HG03575 (cell line): ENCODE measurements at regions not wholly inside any gene's neighbourhood (a gene's known extent, or its start where the extent isn't known, plus 50 kb on each side); places are given as distances from the start of the nearest gene placed in this dataset.
"Not testable (repeated sequence)": the region's sequence is repeated elsewhere in the genome, so short reads cannot be mapped to it uniquely, and the experiment has no call there.

Source experiments
- ATAC-seq: cut with Tn5 transposase; IDR thresholded peaks from one replicate; pipeline ENCODE4 v1.9.1; 2021; ENCODE audit not compliant: unreplicated experiment, insufficient number of reproducible peaks, low FRiP score; ENCODE audit errors: extremely low read depth

DNA sequence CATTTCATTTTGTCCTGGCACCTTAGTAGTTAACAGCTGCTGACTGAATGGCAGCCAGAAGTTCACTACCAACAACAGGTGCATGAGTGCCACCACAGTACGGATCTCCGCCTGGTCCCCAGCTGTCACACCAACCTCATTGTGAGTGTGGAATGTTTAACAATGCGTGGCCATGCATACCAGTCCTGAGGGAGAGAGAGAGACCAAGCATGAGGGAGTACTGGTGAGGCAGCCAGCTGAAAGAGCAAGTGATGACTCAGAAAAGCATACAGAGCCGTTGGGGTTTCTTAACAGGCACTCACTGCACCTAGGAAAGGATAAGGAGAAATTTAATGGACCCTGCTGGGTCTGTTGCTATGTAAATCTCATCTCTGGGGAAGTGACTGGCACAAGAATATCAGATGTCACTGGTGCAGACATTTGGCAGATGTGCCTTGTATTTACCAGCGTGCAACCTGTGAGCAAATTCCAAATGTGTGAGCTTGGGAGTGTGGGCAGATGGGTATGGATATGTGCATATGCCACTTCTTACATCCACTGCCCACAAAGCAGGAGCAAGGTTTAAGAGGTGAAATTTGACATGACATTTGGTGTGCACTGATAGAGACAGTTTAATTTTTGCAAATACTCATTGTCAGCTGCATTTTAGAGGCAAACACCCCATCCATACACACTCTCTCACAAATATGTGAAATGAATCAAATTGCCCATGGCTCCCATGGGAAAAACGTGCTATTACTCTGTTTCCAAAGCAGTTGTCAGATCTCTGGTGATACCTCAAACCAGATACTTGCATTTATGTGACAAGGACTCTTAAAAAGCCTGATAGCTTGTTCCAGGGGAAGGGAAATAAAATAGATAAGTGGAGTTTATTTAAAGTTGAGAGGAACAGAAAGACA lies 245.2 kb upstream of the ARPP21 start:
- no peak for ATAC-seq

DNA sequence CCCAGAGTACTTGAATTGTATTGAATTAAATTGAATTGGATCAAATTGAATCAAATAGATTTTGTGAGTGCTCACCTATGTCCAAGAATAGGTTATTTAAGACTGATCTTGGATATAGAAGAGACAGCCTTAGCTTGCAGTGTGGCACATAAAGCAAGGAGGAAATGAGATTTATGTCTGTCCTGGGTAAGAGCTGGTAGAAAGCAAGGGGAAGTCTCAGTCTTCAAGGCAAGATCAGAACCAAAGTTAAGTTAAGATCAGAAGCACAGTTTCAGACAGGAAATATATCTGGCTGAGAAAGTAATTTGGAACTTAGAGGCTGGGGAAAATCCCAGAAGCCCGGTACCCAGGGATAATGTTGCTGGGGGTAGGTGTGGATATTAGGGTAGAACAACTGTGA lies 244.4 kb upstream of the ARPP21 start:
- no peak for ATAC-seq

DNA sequence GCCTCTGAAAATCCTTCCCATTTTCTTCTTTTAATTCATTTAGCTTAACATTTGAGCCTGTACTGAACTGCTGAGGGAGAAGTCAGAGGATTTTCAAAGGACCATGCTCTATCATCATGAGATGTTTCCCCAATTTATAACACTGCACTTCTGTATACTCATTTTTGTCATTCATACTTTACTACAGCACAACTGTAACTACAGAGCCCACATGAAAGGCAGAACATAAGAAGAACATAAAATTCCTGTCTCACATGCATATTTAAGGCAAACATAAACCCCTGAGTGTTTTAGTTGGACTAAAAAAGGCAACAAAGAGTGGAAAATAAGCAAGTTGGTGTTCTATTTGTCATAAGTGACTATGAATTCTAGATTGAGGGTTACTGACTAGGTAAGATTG lies 237.7 kb upstream of the ARPP21 start:
- ATAC-seq = no peak

DNA sequence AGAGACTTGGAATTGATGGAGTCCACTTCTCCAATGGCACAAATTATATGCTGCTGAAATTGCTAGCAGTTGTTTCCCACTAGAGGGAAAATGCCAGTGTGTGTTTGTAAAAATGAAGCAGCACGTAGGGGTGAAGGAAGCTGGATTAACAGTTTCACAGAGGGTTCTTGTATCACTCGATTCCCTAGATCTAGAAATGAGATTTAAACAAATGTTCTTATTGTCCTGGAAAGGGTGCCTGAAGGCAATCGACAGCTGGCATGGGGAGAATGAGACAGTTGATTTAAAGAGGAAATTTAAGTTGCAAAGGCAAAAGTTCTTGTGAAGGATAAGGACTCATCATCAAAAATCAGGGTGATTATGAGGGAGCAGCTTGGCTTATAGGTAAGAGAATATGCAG lies 234.8 kb upstream of the ARPP21 start:
- ATAC-seq = no peak

DNA sequence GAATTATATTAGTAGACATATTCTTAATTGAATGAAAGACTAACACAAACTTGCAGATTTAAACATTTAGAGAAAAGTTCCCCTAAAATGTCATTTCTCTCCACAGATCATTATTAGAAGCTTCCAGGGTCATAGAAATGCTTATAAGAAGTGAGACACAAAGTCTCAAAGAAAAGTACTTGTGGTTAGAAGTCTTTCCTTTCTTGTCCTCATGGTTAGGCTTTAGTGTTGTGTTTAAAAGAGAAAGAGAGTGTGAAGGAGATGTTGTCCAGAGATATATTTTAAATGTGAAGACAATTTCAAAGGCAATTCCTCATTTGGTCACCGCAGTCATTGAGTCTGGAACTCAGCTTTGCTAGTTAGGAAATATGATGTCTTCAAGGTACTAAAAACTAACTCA lies 230.4 kb upstream of the ARPP21 start:
- ATAC-seq = no peak

DNA sequence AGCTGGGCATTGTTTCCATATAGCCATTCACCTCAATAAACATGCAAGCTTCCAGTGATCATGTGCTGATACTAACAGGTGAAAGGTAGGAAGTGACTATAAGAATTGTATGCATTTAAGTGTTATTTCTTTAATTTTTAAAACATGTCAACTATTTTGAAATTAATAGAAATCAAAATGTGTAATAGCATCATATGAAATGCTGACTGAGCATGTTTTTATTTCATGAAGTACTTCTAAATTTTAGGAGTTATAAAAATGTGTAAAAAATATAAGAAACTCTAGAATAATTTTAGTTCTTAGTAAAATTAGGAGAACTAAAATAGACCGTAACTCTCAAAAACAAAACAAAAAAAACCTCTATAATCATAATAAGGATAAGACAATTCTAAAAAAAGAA lies 229.3 kb upstream of the ARPP21 start:
- no peak for ATAC-seq

DNA sequence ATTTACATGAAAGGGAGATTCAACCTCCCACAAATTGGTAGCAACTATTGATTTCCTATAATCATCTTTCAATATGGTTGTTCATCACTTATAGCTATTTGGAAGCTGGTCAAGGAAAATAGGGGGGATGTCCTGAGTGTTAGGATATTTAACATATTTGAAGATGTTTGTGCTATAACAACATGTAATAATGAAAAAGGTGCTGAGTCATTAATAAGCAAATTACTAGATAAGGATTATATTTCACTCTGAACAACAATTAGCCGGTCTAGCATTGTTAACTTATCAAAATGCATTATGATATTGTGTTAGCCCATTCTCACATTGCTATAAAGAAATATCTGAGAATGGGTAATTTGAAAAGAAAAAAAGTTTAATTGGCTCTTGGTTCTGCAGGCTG lies 225.8 kb upstream of the ARPP21 start:
- ATAC-seq = no peak

DNA sequence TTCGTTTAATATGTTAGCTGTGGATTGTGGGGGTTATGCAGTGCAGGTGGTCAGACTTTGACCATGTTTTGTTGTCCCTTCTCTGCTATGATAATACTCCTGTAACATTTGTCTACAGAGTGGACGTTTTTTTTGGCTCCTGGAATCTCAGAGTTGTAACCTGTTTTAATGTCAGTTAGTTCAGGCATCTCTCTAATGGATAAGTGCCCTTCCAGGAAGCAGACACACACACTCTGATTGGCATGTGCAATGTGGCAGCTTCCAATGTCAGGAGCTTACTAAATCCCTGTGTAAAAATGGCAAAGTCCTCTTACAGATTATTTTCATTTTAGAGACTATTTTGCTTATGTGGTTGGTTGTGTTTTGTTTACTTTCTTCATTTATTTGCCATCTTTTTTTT lies 222.2 kb upstream of the ARPP21 start:
- ATAC-seq = no peak

DNA sequence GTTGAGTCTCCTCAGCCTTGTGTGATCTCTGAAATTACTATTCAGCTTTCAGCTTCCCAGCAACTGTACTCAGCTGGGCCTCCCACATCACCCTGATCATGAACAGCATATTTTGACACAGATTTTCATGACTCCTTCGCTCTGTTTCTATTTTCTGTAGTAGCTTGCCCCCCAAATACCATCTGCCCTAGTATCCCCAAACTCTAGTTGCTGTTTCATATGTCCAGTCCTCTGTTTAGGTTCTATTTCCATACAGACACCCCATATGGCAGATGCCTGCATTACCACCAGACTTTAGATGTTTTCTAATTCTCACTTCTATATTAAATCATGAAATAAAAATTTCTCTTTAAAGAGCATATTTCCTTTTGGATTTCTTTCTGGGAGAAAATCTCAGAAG lies 217.2 kb upstream of the ARPP21 start:
- no peak for ATAC-seq

DNA sequence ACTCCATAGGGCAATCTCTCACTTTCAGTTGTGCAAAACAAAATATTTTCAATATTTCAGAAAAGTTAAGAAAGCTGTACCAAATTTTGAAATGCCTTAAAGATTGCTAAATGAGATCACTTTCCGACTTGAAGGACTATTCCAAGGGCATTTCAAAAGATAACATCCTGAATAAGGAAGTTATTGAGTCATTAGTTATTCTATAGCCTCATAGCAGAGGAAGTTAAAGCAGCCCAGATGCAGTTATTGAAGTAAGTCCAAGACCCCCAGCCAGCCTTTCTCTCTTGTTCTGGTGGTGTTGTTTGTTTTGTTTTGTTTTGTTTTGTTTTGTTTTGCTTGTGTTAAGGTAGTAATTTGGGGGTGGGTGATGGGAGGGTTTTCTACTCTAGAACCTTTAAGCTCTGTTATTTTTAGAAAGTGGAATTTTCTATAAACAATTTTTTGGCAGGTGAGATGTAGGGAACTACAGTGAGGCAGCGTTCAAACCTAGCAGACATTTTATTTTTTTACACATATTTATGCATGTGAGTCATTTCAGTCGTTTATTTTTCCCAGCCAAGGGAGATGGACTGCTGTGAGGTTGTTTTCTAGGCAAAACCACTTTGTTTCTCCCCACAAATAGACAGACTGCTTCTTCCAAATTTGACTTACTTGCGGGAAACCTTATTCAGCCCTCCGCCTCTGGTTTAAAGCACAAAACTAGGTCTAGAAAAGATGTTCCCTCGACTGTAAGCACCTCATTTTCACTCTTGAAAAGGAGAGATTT lies 216.3 kb upstream of the ARPP21 start:
- no peak for ATAC-seq

DNA sequence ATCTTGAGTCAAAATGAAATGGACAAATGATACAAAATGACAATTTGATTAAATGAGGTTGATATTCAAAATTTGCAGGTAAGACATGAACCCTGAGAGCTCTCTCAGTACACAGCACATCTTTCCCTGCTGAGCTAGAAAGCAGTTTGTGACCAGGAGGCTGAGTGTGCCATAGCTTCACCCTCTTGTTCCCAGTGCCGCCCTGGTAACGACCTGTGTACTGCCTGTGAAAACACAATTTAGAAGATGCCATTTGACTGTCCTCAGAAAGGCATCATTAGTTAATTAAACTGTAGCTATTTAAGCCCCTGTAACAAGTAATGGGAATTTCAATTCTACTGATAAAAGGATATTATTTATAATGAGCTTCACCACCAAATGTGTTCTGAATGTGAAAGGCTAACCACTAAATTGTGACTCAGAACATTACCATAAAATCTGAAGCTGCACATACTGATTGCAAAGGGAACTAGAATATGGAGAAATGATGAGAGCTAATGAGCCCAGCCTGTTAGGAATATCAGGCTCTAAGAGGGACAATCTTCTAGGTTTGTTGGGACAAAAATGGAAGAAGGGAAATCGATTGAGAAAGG lies 212.9 kb upstream of the ARPP21 start:
- ATAC-seq = no peak

DNA sequence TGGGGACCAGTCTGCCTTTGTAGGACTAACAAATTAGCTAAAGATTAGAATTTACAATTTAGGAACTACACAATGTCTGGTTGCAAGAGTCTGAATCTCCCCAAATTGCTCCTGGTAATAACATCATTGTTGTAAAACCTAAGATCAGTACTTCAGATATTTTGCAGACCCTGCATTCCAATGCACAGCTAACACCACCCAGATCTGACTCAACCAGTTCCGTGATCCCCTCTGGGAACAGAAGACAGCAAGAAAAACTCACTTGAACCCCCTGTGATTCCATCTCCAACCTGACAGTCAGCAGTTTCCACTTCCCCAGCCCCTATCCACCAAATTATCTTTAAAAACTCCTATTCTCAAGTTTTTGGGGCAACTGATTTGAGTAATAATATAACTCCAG lies 201.9 kb upstream of the ARPP21 start:
- ATAC-seq = no peak

DNA sequence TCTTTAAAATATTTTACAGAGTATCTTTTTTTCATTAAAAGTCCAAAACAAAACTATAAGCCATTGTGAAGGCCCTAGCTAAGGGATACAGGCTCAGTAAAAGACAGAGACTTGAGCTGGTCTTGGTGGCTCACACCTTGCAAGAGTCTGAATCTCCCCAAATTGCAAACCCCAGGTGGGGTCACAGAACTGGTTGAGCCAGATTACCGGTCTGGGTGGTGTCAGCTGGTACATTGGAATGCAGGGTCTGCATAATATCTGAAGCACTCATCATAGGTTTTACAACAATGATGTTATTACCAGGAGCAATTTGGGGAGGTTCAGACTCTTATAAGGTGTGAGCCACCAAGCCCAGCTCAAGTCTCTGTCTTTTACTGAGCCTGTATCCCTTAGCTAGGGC lies 201.2 kb upstream of the ARPP21 start:
- no peak for ATAC-seq

DNA sequence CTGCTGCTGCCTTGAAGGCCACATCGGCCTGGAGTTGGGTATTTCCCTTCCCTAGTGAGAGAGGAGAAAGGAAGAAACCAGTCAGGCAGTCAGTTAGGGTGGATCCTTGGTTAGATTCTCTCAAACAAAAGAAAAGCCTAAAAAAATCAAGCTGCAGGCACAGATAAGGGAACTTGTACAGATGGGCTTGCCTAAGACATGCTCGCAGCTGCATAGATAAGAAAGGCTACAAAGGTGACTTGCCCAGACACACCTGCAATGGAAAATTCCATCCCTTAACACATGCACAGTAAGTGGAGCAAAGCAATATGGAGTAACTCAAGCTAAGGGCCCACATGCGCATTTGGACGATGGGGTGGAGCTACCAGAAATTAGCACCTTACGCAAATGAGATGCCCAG lies 199.7 kb upstream of the ARPP21 start:
- no peak for ATAC-seq

DNA sequence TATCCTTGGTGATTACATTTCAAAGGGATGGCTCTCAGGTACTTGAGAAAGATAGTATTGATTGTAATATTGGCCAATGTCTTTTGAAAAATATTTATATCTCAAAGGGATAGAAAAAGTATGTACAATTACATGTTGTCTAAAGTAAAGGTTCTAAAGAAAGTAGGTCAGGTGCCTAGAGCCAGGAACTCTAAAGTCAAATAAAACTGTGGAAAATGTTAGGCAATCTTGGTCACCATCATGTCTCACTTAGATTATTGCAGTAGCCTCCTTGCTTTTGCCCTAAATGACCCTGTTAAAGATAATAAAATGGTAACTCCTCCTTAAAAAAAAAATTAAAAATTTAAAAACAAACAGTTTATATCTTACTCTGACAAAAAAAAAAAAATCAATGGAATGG lies 198.5 kb upstream of the ARPP21 start:
- ATAC-seq = no peak

DNA sequence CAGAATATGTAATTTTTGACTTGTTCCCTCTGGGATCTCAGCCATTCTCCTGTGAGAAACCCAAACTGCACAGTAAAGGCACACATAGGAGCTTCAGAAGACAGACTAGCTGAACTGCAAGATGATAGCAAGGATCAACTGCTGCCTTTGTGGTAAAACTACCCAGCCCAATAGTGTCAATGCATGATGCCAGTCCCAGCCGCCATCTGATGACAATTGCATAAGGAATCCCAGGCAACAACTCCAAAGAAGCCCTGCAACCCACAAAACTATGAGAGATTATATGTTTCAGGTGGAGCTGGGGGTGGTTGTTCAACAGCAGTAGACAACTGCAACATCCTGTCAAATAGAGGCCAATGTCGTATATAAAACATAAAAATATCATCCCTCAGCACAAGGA lies 192.4 kb upstream of the ARPP21 start:
- no peak for ATAC-seq

DNA sequence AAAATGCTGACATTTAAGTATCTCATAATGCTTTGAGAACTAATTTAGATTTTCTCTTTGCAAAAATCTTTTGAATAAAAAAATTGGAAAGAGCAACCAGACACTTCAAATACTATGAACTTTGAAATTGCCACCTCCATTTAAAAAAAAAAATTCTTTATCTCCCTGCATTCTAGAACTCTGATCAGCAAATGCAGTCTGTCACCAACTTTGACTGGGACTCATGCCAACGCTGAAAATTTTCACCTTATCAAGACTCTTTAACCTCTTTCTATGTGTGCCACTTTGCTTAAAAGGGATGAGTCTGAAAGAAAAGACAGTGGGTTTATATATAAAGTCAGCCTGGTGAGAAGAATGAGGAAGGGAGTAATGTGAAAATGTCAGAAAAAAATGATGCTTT lies 191.2 kb upstream of the ARPP21 start:
- ATAC-seq = no peak

DNA sequence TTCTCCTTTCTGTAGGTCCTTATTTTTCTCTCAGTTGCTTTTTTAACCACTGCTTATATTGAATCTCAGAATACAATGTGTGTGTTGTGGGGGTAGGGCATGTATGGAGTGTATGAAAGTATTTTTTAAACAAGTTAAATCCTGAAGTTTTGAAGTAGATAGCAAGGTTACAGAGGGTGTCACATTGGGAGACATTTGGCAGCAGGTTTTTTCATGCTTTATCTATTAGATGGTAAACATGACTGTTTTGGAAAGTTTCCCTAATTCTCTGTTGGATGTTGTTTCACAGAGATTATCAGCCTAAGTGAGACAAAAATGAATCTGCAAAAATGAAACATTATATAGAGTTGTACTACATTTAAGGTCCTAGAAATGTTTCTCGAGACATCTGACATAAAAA lies 190.6 kb upstream of the ARPP21 start:
- no peak for ATAC-seq

DNA sequence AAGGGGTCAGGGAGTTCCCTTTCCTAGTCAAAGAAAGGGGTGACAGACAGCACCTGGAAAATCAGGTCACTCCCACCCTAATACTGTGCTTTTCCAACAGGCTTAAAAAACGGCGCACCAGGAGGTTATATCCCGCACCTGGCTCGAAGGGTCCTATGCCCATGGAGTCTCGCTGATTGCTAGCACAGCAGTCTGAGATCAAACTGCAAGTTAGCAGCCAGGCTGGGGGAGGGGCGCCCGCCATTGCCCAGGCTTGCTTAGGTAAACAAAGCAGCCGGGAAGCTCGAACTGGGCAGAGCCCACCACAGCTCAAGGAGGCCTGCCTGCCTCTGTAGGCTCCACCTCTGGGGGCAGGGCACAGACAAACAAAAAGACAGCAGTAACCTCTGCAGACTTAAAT lies 184.5 kb upstream of the ARPP21 start:
- not testable (repeated sequence) for ATAC-seq

DNA sequence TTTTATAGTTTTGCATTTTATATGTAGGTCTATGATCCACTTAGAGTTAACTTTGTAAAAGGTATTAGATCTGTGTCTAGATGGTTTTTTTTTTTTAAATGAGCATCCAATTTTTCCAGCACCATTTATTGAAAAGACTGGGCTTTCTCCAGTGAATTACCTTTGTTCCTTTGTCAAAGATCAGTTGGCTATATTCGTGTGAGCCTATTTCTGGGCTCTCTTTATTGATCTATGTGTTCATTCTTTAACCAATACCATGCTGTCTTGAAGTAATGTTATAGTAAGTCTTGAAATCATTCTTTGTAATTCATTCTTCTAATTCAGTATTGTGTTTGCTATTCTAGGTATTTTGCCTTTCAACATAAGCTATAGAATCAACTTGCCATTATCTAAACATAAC lies 165.4 kb upstream of the ARPP21 start:
- ATAC-seq = no peak
